ENCODE measurements at regions not wholly inside any gene's neighbourhood (a gene's known extent, or its start where the extent isn't known, plus 50 kb on each side); places are given as distances from the start of the nearest gene placed in this dataset.

DNA sequence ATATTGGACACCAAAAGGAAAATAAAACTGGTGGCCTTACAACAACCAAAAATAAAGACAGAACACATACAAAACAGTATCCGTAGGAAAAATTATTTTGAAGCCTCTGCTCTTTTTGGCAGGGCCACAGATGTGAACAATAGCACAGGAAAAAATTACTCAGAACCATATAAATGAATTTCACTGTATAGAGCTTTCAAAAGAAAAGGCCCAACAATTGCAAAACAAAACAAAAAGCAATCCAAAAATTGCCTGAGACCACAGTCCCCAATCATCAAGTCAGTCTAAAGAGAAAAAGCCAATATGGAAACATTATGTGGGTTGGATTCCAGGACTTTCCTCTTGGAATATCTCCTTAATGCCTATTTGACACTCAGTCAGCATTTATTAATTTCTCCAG lies 243.8 kb downstream of the CEMIP2 start:
- TF ChIP-seq CTCF (IDR thresholded peaks at IDR 0.05) (no peak), POLR2A (IDR thresholded peaks at IDR 0.05) (no peak)
